B cell (primary cell): ENCODE measurements at regions not wholly inside any gene's neighbourhood (a gene's known extent, or its start where the extent isn't known, plus 50 kb on each side); places are given as distances from the start of the nearest gene placed in this dataset.

Experiments
- ATAC-seq: fragments of 200-7000 bp; cut with Tn5 transposase; one replicate; pipeline ENCODE4 v1.10.0; 2021; ENCODE audit warnings: low read depth, mild to moderate bottlenecking, moderate number of reproducible peaks, moderate library complexity
- CTCF ChIA-PET: fragments of 350-600 bp; sonication (Branson Sonifier 250); formaldehyde crosslinking; loops from one replicate; lab custom pipeline; 2021; ENCODE audit warnings: antibody characterized with exemption, inconsistent platforms; lab: Charles Lee
- POLR2A ChIA-PET: fragments of 350-600 bp; sonication (Branson Sonifier 250); formaldehyde crosslinking; loops from one replicate; lab custom pipeline; 2021; ENCODE audit warnings: antibody characterized with exemption; lab: Charles Lee
- DNase-seq: peaks from one replicate; pipeline ENCODE4 v3.0.0; 2013
- H2AFZ ChIP-seq: 2 replicates; pipeline ENCODE4 v1.6.1; 2012; ENCODE audit warnings: mild to moderate bottlenecking, low read depth, low read length; ENCODE audit not compliant: insufficient read depth, poor library complexity, severe bottlenecking
- H3K27ac ChIP-seq, 2 donors: 1 replicate in 1 of 2; 2 replicates in 1 of 2; pipeline ENCODE4 v1.5.1; 2012 to 2013; ENCODE audit warnings: low read length in 2 of 2, mild to moderate bottlenecking in 2 of 2, moderate library complexity in 1 of 2
- H3K27me3 ChIP-seq, 4 experiments: fragments of 200-600 bp in 1 of 4; sonication (generic) in 1 of 4; replicated peaks in 1 of 4; 1 replicate in 2 of 4; 2 replicates in 2 of 4; pipeline versions ENCODE4 v1.6.1 to v1.7.0; 2013 to 2016; ENCODE audit warnings: low read length in 3 of 4, mild to moderate bottlenecking in 2 of 4, mixed read lengths in 1 of 4, moderate library complexity in 1 of 4; ENCODE audit not compliant: insufficient read depth in 4 of 4, control insufficient read depth in 3 of 4; ENCODE audit errors: control extremely low read depth in 1 of 4
- H3K36me3 ChIP-seq, 2 experiments: replicated peaks in 1 of 2; 1 replicate in 1 of 2; 2 replicates in 1 of 2; pipeline versions ENCODE4 v1.6.1 to v1.7.1; 2013; ENCODE audit warnings: low read length in 1 of 2; ENCODE audit not compliant: insufficient read depth in 2 of 2, control insufficient read depth in 1 of 2; ENCODE audit errors: control extremely low read depth in 1 of 2, extremely low read depth in 1 of 2
- H3K4me1 ChIP-seq, 2 donors: fragments of 200-600 bp in 1 of 2; sonication (generic) in 1 of 2; 1 replicate in 1 of 2; 2 replicates in 1 of 2; pipeline versions ENCODE4 v1.5.1 to v1.6.1; 2013 to 2017; ENCODE audit warnings: low read length in 2 of 2; ENCODE audit not compliant: control insufficient read depth in 2 of 2, insufficient read depth in 2 of 2
- H3K4me2 ChIP-seq: replicated peaks from 2 replicates; pipeline ENCODE3; 2012; ENCODE audit warnings: mild to moderate bottlenecking, low read depth, low read length; ENCODE audit not compliant: poor library complexity, severe bottlenecking
- H3K4me3 ChIP-seq, 5 experiments: fragments of 200-600 bp in 1 of 5; sonication (generic) in 1 of 5; 1 replicate in 3 of 5; 2 replicates in 2 of 5; pipeline versions ENCODE4 v1.5.1 to v1.7.0; 2011 to 2016; ENCODE audit warnings: low read length in 4 of 5, mild to moderate bottlenecking in 4 of 5, low read depth in 2 of 5, control low read depth in 1 of 5, moderate library complexity in 1 of 5; ENCODE audit not compliant: insufficient read depth in 1 of 5; ENCODE audit errors: control extremely low read depth in 1 of 5, extremely low read depth in 1 of 5
- H3K79me2 ChIP-seq: fragments of 200-600 bp; sonication (generic); one replicate; pipeline ENCODE4 v1.6.0; 2016; ENCODE audit warnings: low read length; ENCODE audit not compliant: control insufficient read depth, insufficient read depth
- H3K9ac ChIP-seq: fragments of 200-600 bp; sonication (generic); 2 replicates; pipeline ENCODE4 v1.6.1; 2017; ENCODE audit warnings: mild to moderate bottlenecking, low read length, moderate library complexity
- H3K9me3 ChIP-seq, 3 donors: one replicate each; pipeline versions ENCODE4 v1.6.1 to v1.7.1; 2013; ENCODE audit warnings: low read length in 2 of 3; ENCODE audit not compliant: control insufficient read depth in 2 of 3, insufficient read depth in 1 of 3; ENCODE audit errors: control extremely low read depth in 1 of 3
- H4K20me1 ChIP-seq: 2 replicates; pipeline ENCODE4 v1.6.0; 2012; ENCODE audit warnings: mild to moderate bottlenecking, low read length; ENCODE audit not compliant: insufficient read depth, control insufficient read depth, poor library complexity, severe bottlenecking
- H3K27ac Mint-ChIP-seq: one replicate; pipeline ENCODE4 v1.8.0; 2021; ENCODE audit warnings: mixed read lengths
- H3K27me3 Mint-ChIP-seq: one replicate; pipeline ENCODE4 v1.8.0; 2021; ENCODE audit warnings: mixed read lengths
- H3K4me1 Mint-ChIP-seq: one replicate; pipeline ENCODE4 v1.8.0; 2021; ENCODE audit warnings: mixed read lengths
- H3K4me3 Mint-ChIP-seq: one replicate; pipeline ENCODE4 v1.8.0; 2021; ENCODE audit warnings: mixed read lengths
- H3K9me3 Mint-ChIP-seq: one replicate; pipeline ENCODE4 v1.8.0; 2022; ENCODE audit warnings: mixed read lengths; ENCODE audit not compliant: insufficient read depth
- EZH2 ChIP-seq: IDR thresholded peaks from 2 replicates; pipeline ENCODE4 v1.6.1; 2012; ENCODE audit warnings: borderline replicate concordance, low read depth, mild to moderate bottlenecking, moderate library complexity, low read length; ENCODE audit not compliant: insufficient read depth, poor library complexity, severe bottlenecking
- WGBS: methylation state at CpG from one replicate; pipeline ENCODE4 v1.1.5; 2013; ENCODE audit warnings: missing lambda C conversion rate; ENCODE audit not compliant: insufficient coverage; 5-methylcytosine and 5-hydroxymethylcytosine counted together
- intact Hi-C: fragments of 100-400 bp; cut with micrococcal nuclease; formaldehyde crosslinking; loops from one replicate; pipeline ENCODE4 v1.10.0; 2022
- TF ChIP-seq, protein P1 (sequence below): fragments of 200-600 bp; IDR thresholded peaks from one replicate; pipeline ENCODE4 v1.8.0; 2022; ENCODE audit warnings: antibody characterized with exemption, mild to moderate bottlenecking

GRCh38 chr11:112525844-112526590, 265.4 kb upstream of the PLET1 start:
- H3K36me3 ChIP-seq = no peaks in the 10 kb centered on the region
- no peaks in the 10 kb centered on the region for H3K9me3 ChIP-seq
- no peaks in the 10 kb centered on the region for H3K4me1 ChIP-seq
- H3K4me3 ChIP-seq = no peak overlapping the region
- peaks cover 0 to 3% (median 0%) of the 10 kb centered on the region in 4 experiments for H3K27me3 ChIP-seq
- TF ChIP-seq, protein P1, sequence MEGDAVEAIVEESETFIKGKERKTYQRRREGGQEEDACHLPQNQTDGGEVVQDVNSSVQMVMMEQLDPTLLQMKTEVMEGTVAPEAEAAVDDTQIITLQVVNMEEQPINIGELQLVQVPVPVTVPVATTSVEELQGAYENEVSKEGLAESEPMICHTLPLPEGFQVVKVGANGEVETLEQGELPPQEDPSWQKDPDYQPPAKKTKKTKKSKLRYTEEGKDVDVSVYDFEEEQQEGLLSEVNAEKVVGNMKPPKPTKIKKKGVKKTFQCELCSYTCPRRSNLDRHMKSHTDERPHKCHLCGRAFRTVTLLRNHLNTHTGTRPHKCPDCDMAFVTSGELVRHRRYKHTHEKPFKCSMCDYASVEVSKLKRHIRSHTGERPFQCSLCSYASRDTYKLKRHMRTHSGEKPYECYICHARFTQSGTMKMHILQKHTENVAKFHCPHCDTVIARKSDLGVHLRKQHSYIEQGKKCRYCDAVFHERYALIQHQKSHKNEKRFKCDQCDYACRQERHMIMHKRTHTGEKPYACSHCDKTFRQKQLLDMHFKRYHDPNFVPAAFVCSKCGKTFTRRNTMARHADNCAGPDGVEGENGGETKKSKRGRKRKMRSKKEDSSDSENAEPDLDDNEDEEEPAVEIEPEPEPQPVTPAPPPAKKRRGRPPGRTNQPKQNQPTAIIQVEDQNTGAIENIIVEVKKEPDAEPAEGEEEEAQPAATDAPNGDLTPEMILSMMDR = no peak
- ChIA-PET CTCF (no interaction called here), POLR2A (no interaction called here)
- H3K9ac ChIP-seq = no peak overlapping the region
- no peaks in the 10 kb centered on the region for H4K20me1 ChIP-seq
- no peak overlapping the region for H2AFZ ChIP-seq
- no peak overlapping the region for H3K27ac ChIP-seq
- WGBS = 73% methylated on average over 6 of the region's 7 CpGs
- ATAC-seq = no peak
- H3K4me2 ChIP-seq = no peak overlapping the region
- no peaks in the 10 kb centered on the region for H3K9me3 Mint-ChIP-seq
- H3K79me2 ChIP-seq = no peaks in the 10 kb centered on the region
- no peak overlapping the region for H3K27ac Mint-ChIP-seq
- no peaks in the 10 kb centered on the region for H3K4me1 Mint-ChIP-seq
- H3K4me3 Mint-ChIP-seq = no peak overlapping the region
- intact Hi-C loops = no loop called here
- DNase-seq = no peak
- H3K27me3 Mint-ChIP-seq = peaks cover 20% of the 10 kb centered on the region

- ATAC-seq (no peak), DNase-seq (no peak)
- TF ChIP-seq, protein P1 = no peak
- TF ChIP-seq EZH2 = no peak
- Histone ChIP-seq H3K9me3 (no peaks in the 10 kb centered on the region), H3K9ac (no peak overlapping the region), H3K4me1 (no peaks in the 10 kb centered on the region), H3K27ac (no peak overlapping the region), H4K20me1 (no peaks in the 10 kb centered on the region), H3K79me2 (no peaks in the 10 kb centered on the region), H3K36me3 (no peaks in the 10 kb centered on the region), H3K4me3 (no peak overlapping the region), H3K4me2 (no peak overlapping the region), H3K27me3 (peaks cover 0 to 3% (median 0%) of the 10 kb centered on the region in 4 experiments), H2AFZ (no peak overlapping the region)
- POLR2A ChIA-PET = no interaction called here
- H3K4me3 Mint-ChIP-seq = no peak overlapping the region
- peaks cover 20% of the 10 kb centered on the region for H3K27me3 Mint-ChIP-seq
- H3K4me1 Mint-ChIP-seq = no peaks in the 10 kb centered on the region
- WGBS = 80% methylated on average over 1 of the region's 2 CpGs
- CTCF ChIA-PET = no interaction called here
- H3K27ac Mint-ChIP-seq = no peak overlapping the region
- intact Hi-C loops = no loop called here
- H3K9me3 Mint-ChIP-seq = no peaks in the 10 kb centered on the region
These were observed 266.2 kb upstream of the PLET1 start for GRCh38 chr11:112526699-112527416.
